GM23338 (cell line): ENCODE measurements at regions not wholly inside any gene's neighbourhood (a gene's known extent, or its start where the extent isn't known, plus 50 kb on each side); places are given as distances from the start of the nearest gene placed in this dataset.

ENCODE experiments used
- ATAC-seq: fragments of 200-7000 bp; cut with Tn5 transposase; 3 replicates; pipeline ENCODE4 v1.9.1; 2020
- DNase-seq: peaks from one replicate; pipeline ENCODE4 v3.0.0-alpha.2; 2015; ENCODE audit warnings: low spot score
- H2AFZ ChIP-seq: fragments of 200-600 bp; sonication (generic); 2 replicates; pipeline ENCODE4 v1.8.0; 2016; ENCODE audit warnings: antibody characterized with exemption, mild to moderate bottlenecking, moderate library complexity
- H3F3A ChIP-seq: fragments of 200-600 bp; sonication (generic); replicated peaks from 2 replicates; pipeline ENCODE4 v1.8.0; 2017; ENCODE audit warnings: antibody characterized with exemption, mixed run types, low read depth
- H3K27ac ChIP-seq: fragments of 200-600 bp; sonication (generic); 2 replicates; pipeline ENCODE4 v1.6.1; 2016; ENCODE audit warnings: low read depth
- H3K27me3 ChIP-seq: fragments of 200-600 bp; sonication (generic); 2 replicates; pipeline ENCODE4 v1.8.0; 2016; ENCODE audit warnings: mild to moderate bottlenecking, mixed run types, moderate library complexity; ENCODE audit not compliant: insufficient read depth
- H3K36me3 ChIP-seq: fragments of 200-600 bp; sonication (generic); 2 replicates; pipeline ENCODE4 v1.8.0; 2016; ENCODE audit warnings: mild to moderate bottlenecking; ENCODE audit not compliant: insufficient read depth
- H3K4me1 ChIP-seq: fragments of 200-600 bp; sonication (generic); 2 replicates; pipeline ENCODE4 v1.8.0; 2016; ENCODE audit warnings: mild to moderate bottlenecking, moderate library complexity; ENCODE audit not compliant: insufficient read depth
- H3K4me2 ChIP-seq: fragments of 200-600 bp; sonication (generic); 2 replicates; pipeline ENCODE4 v1.7.1; 2017; ENCODE audit warnings: mixed run types
- H3K4me3 ChIP-seq: fragments of 200-600 bp; sonication (generic); 2 replicates; pipeline ENCODE4 v1.6.1; 2016; ENCODE audit warnings: mixed run types
- H3K79me2 ChIP-seq: fragments of 200-600 bp; sonication (generic); replicated peaks from 2 replicates; pipeline ENCODE4 v1.8.0; 2017; ENCODE audit warnings: mild to moderate bottlenecking; ENCODE audit not compliant: insufficient read depth
- H3K9me2 ChIP-seq: fragments of 200-600 bp; sonication (generic); 2 replicates; pipeline ENCODE4 v1.8.0; 2017; ENCODE audit not compliant: insufficient read depth
- H4K20me1 ChIP-seq: fragments of 200-600 bp; sonication (generic); replicated peaks from 2 replicates; pipeline ENCODE4 v1.8.0; 2017; ENCODE audit warnings: mild to moderate bottlenecking; ENCODE audit not compliant: insufficient read depth
- H3K27ac Mint-ChIP-seq: 2 replicates; pipeline ENCODE4 v1.8.0; 2020; ENCODE audit warnings: inconsistent platforms, mild to moderate bottlenecking, moderate library complexity, mixed read lengths
- H3K27me3 Mint-ChIP-seq: 3 replicates; pipeline ENCODE4 v1.8.0; 2022; ENCODE audit warnings: low read depth, mild to moderate bottlenecking, moderate library complexity, mixed read lengths, inconsistent platforms; ENCODE audit not compliant: insufficient read depth, poor library complexity
- H3K36me3 Mint-ChIP-seq: 3 replicates; pipeline ENCODE4 v1.8.0; 2021; ENCODE audit warnings: low read depth, mild to moderate bottlenecking, inconsistent platforms, moderate library complexity, mixed read lengths
- H3K4me1 Mint-ChIP-seq: 3 replicates; pipeline ENCODE4 v1.8.0; 2020; ENCODE audit warnings: mild to moderate bottlenecking, inconsistent platforms, mixed read lengths
- H3K4me3 Mint-ChIP-seq: 3 replicates; pipeline ENCODE4 v1.8.0; 2021; ENCODE audit warnings: moderate library complexity, mild to moderate bottlenecking, inconsistent platforms, mixed read lengths
- H3K9me3 Mint-ChIP-seq: 3 replicates; pipeline ENCODE4 v1.8.0; 2020; ENCODE audit warnings: moderate library complexity, mild to moderate bottlenecking, inconsistent platforms, mixed read lengths
- CREB1 ChIP-seq: fragments of 250-450 bp; sonication (Bioruptor Pico); IDR thresholded peaks from 2 replicates; pipeline ENCODE4 v1.5.0; 2020; ENCODE audit warnings: low read depth, mild to moderate bottlenecking, moderate library complexity
- STAT1 ChIP-seq: IDR thresholded peaks from one replicate; pipeline ENCODE4 v1.6.1; 2016; ENCODE audit warnings: antibody characterized with exemption; ENCODE audit not compliant: unreplicated experiment
- ZNF331 ChIP-seq: fragments of 250-450 bp; sonication (Bioruptor Pico); IDR thresholded peaks from 2 replicates; pipeline ENCODE4 v1.5.0; 2020; ENCODE audit warnings: low read depth, mild to moderate bottlenecking, moderate library complexity
- TF ChIP-seq, protein P1 (sequence below): fragments of 250-450 bp; sonication (Bioruptor Pico); IDR thresholded peaks from 2 replicates; pipeline ENCODE4 v1.5.0; 2020; ENCODE audit warnings: mild to moderate bottlenecking, moderate library complexity
- TF ChIP-seq, protein P2 (sequence below): IDR thresholded peaks from 2 replicates; pipeline ENCODE4 v1.6.1; 2016; ENCODE audit warnings: antibody characterized with exemption
- TF ChIP-seq, protein P3 (sequence below), 2 experiments: fragments of 200-600 bp in 1 of 2; sonication (generic) in 1 of 2; conservative IDR thresholded peaks; 2 replicates each; pipeline versions ENCODE4 v1.5.1 to v1.6.1; 2016 to 2017; ENCODE audit warnings: antibody characterized with exemption in 2 of 2, low read depth in 2 of 2, mild to moderate bottlenecking in 2 of 2, moderate library complexity in 1 of 2

DNA sequence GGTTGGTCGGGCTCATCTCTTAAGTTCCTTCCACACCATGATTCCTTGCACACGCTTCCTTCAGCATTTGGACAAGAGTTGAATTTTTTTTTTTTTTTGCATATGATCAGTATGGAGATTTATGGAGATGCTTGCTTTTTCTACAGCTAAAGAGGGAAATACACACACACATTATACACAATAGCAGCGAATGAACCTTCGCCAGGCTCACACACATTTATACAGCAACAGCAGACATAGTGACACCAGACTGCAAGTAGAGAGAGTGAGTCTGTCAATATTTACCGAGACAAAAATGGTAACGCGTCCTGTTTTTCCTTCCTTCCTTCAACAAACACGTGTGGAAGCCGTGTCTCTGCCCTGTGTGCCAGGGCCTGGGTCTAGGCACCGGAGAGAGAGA is 897.9 kb downstream of the BCL11B start (continued):
- TF ChIP-seq, protein P1, sequence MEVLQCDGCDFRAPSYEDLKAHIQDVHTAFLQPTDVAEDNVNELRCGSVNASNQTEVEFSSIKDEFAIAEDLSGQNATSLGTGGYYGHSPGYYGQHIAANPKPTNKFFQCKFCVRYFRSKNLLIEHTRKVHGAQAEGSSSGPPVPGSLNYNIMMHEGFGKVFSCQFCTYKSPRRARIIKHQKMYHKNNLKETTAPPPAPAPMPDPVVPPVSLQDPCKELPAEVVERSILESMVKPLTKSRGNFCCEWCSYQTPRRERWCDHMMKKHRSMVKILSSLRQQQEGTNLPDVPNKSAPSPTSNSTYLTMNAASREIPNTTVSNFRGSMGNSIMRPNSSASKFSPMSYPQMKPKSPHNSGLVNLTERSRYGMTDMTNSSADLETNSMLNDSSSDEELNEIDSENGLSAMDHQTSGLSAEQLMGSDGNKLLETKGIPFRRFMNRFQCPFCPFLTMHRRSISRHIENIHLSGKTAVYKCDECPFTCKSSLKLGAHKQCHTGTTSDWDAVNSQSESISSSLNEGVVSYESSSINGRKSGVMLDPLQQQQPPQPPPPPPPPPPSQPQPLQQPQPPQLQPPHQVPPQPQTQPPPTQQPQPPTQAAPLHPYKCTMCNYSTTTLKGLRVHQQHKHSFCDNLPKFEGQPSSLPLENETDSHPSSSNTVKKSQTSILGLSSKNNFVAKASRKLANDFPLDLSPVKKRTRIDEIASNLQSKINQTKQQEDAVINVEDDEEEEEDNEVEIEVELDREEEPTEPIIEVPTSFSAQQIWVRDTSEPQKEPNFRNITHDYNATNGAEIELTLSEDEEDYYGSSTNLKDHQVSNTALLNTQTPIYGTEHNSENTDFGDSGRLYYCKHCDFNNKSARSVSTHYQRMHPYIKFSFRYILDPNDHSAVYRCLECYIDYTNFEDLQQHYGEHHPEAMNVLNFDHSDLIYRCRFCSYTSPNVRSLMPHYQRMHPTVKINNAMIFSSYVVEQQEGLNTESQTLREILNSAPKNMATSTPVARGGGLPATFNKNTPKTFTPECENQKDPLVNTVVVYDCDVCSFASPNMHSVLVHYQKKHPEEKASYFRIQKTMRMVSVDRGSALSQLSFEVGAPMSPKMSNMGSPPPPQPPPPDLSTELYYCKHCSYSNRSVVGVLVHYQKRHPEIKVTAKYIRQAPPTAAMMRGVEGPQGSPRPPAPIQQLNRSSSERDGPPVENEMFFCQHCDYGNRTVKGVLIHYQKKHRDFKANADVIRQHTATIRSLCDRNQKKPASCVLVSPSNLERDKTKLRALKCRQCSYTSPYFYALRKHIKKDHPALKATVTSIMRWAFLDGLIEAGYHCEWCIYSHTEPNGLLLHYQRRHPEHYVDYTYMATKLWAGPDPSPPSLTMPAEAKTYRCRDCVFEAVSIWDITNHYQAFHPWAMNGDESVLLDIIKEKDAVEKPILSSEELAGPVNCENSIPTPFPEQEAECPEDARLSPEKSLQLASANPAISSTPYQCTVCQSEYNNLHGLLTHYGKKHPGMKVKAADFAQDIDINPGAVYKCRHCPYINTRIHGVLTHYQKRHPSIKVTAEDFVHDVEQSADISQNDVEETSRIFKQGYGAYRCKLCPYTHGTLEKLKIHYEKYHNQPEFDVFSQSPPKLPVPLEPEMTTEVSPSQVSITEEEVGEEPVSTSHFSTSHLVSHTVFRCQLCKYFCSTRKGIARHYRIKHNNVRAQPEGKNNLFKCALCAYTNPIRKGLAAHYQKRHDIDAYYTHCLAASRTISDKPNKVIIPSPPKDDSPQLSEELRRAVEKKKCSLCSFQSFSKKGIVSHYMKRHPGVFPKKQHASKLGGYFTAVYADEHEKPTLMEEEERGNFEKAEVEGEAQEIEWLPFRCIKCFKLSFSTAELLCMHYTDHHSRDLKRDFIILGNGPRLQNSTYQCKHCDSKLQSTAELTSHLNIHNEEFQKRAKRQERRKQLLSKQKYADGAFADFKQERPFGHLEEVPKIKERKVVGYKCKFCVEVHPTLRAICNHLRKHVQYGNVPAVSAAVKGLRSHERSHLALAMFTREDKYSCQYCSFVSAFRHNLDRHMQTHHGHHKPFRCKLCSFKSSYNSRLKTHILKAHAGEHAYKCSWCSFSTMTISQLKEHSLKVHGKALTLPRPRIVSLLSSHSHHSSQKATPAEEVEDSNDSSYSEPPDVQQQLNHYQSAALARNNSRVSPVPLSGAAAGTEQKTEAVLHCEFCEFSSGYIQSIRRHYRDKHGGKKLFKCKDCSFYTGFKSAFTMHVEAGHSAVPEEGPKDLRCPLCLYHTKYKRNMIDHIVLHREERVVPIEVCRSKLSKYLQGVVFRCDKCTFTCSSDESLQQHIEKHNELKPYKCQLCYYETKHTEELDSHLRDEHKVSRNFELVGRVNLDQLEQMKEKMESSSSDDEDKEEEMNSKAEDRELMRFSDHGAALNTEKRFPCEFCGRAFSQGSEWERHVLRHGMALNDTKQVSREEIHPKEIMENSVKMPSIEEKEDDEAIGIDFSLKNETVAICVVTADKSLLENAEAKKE (CRISPR knock-in tag): no peak
- TF ChIP-seq, protein P2, sequence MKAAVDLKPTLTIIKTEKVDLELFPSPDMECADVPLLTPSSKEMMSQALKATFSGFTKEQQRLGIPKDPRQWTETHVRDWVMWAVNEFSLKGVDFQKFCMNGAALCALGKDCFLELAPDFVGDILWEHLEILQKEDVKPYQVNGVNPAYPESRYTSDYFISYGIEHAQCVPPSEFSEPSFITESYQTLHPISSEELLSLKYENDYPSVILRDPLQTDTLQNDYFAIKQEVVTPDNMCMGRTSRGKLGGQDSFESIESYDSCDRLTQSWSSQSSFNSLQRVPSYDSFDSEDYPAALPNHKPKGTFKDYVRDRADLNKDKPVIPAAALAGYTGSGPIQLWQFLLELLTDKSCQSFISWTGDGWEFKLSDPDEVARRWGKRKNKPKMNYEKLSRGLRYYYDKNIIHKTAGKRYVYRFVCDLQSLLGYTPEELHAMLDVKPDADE: no peak
- no peak for TF ChIP-seq CREB1

DNA sequence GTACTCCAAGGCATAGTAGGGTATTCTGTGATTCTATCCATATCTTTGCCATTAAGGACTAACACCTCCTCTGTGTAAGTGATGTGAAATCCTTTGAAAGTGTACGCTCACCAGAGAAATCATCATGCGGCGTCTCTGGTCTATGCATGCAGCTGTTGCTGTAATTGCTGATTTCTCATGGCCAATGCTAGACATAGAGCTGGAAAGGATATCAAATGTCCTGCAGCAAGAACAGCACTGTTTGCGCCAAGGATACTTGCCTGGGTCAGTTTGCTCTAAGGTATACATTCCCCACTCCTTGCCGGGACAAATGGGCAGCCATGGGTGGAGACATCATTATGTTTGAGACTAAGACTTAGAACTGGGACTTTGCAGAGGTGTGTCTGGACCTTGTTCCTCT is 896.4 kb downstream of the BCL11B start:
- no peaks in the 10 kb centered on the region for H3K36me3 ChIP-seq
- H3K4me2 ChIP-seq: no peak overlapping the region
- Mint-ChIP-seq H3K4me1 (no peaks in the 10 kb centered on the region), H3K4me3 (no peak overlapping the region), H3K27me3 (peaks cover 3% of the 10 kb centered on the region), H3K36me3 (no peaks in the 10 kb centered on the region), H3K9me3 (no peaks in the 10 kb centered on the region), H3K27ac (no peak overlapping the region)
- DNase-seq (no peak), ATAC-seq (no peak)
- H3K79me2 ChIP-seq: no peaks in the 10 kb centered on the region
- H3K27me3 ChIP-seq: no peaks in the 10 kb centered on the region
- no peak overlapping the region for H3K4me3 ChIP-seq
- H3K4me1 ChIP-seq: no peaks in the 10 kb centered on the region
- H4K20me1 ChIP-seq: no peaks in the 10 kb centered on the region
- H3F3A ChIP-seq: no peaks in the 10 kb centered on the region
- no peak overlapping the region for H3K27ac ChIP-seq
- no peak overlapping the region; the same call in 1 of the 2 replicates for H2AFZ ChIP-seq
- H3K9me2 ChIP-seq: no peaks in the 10 kb centered on the region
- TF ChIP-seq, protein P3, sequence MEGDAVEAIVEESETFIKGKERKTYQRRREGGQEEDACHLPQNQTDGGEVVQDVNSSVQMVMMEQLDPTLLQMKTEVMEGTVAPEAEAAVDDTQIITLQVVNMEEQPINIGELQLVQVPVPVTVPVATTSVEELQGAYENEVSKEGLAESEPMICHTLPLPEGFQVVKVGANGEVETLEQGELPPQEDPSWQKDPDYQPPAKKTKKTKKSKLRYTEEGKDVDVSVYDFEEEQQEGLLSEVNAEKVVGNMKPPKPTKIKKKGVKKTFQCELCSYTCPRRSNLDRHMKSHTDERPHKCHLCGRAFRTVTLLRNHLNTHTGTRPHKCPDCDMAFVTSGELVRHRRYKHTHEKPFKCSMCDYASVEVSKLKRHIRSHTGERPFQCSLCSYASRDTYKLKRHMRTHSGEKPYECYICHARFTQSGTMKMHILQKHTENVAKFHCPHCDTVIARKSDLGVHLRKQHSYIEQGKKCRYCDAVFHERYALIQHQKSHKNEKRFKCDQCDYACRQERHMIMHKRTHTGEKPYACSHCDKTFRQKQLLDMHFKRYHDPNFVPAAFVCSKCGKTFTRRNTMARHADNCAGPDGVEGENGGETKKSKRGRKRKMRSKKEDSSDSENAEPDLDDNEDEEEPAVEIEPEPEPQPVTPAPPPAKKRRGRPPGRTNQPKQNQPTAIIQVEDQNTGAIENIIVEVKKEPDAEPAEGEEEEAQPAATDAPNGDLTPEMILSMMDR (conservative IDR thresholded peaks at IDR 0.05; ENCODE audit: low read depth in 2 of 2): no peak
- TF ChIP-seq ZNF331 (no peak), STAT1 (no peak)
- TF ChIP-seq, protein P2: no peak
